HG03135 (cell line): ENCODE measurements at regions not wholly inside any gene's neighbourhood (a gene's known extent, or its start where the extent isn't known, plus 50 kb on each side); places are given as distances from the start of the nearest gene placed in this dataset.
"Not testable (repeated sequence)": the region's sequence is repeated elsewhere in the genome, so short reads cannot be mapped to it uniquely, and the experiment has no call there.

Experiments
- ATAC-seq: cut with Tn5 transposase; IDR thresholded peaks from one replicate; pipeline ENCODE4 v1.9.1; 2021; ENCODE audit warnings: mild to moderate bottlenecking, moderate library complexity; ENCODE audit not compliant: unreplicated experiment

DNA sequence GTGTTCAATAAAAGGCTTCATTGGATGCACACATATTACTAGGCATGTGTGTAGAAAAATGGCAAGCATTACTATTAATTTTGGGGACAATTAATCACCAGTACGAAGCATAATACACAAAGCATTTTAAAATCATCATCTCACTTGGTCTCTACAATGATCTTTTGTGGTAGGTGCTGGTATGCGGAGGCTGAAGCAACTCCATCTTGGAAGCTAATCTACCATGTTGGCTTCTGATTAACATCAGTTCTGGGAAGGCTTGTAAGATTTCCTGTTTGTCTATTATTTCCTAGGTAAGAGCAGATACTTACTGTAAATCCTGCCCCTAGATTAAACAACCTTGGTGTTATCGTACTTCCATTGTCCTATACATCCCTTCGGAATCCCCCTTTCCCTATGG lies 121.7 kb upstream of the RUNX1 start:
- no peak for ATAC-seq

DNA sequence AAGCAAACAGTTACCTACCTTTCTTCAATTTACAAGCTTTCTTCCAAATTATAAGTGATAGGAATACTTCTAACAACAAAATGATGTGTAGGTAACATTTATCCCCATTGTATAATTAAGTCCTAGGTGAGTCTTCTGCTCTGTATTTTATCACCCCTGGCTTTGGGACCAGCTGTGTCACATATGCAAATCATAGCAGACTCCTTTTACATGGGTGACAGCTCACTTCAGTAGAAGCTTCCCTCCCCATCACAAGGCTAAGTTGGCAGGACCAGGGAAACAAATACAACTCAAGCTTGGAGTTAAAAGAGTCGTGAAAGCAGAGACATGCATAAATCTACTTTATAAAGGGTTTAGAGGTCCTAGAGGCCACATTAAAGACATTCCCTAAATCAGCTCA lies 121.1 kb upstream of the RUNX1 start:
- ATAC-seq = no peak

DNA sequence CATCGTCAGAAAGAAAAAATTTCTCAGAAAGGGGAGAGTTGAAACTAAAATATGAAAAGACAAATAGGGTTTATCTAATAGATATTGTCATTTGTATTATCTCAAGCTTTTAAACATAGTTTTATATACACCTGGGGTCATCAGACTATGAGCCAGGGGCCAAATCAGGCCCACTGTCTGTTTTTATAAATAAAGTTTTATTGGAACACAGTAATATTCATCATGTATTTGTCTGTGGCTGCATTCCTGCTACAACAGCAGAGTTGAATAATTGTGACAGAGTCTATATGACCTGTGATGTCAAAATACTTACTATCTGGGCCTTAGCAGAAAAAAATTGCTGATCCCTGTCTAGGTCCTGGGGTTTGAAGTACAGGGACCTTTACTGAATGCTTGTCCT lies 120.5 kb upstream of the RUNX1 start:
- ATAC-seq = no peak

DNA sequence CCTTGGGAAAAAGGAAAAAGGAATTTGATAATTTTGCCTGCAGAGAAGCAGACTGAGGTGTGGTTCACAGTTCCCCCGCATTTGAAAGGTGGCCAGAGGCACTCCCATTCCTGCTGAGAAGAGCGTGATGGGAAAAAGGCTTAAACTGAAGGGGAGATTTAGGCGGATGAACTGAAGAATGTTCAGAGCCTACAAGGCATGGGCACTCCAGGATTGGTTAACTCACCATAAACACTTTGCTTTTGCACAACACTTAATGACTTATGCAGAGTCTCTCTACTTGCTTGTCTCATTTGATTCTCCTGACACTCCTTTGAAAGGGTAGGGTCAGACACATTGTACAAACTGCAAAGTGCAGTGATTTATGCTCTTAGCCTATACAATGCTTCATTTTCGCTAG lies 119.6 kb upstream of the RUNX1 start:
- no peak for ATAC-seq

DNA sequence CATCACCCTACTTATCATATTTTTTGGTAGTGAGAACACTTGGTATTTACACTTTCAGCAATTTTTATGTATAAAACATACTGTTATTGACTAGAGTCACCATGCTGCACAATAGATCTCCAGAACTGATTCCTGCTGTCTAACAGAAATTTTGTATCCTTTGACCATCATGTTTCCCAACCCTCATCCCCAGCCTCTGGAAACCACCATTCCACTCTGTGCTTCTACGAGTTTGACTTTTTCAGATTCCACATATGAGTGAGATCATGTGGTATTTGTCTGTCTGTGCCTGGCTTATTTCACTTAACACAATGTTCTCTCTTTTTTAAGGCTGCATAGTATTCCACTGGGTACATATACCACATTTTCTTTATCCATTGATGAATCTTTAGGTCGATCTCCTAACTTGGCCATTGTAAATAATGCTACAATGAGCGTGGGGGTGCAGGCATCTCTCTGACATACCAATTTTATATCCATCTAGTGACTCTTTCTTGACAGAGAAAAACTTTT lies 115.9 kb upstream of the RUNX1 start:
- ATAC-seq = no peak

DNA sequence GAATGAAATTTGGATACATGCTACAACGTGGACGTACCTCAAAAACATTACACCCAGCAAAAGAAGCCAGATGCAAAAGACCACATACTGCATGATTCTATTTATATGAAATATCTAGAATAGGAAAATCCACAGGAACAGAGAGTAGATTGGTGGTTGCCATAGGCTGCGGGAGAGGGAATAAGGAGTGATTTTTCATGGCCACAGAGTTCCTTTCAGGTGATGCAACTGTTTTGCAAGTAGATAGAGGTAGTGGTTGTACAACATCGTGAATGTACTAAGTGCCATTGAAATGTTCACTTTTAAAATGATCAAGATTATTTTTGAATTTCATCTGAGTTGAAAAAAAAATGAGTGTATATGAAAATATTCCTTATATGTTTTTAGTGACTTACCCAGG lies 115.3 kb upstream of the RUNX1 start:
- ATAC-seq = no peak

DNA sequence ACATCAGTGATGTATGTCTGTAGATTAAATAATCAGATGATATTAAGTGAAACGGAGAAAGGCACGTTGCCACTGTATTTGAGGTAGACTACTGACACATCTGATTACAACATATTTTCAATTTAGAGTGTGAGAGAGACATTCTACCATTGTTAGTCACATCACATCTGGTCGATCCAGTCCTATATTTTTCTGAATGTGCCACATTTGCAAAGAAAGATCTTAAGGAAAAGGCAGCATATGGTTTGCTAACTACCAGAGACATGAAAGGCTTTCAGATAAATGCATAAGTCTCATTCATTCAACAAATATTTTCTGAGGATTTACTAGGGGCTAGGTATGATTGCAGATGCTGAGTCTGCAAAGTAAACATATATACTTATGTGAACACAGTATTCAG lies 114.3 kb upstream of the RUNX1 start:
- ATAC-seq = no peak

DNA sequence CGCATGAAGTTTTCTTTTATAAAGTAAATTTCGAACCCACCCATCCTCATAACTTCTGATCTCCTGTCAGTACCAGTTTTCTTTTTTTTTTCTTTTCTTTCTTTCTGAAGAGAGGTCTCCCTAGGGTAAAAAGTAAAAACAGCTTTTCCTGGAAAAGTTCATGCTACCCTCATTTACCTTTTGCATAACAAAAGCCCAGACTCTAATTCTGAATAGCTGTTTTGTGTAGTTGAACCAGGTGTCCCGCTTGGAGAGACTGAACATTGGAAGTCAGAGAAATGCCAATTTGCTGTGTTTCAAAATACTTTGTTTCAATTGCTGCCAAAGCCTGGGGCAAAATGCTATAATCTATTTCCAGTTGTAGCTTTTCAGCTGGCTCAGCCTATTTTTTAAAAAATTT lies 113.7 kb upstream of the RUNX1 start:
- no peak for ATAC-seq

DNA sequence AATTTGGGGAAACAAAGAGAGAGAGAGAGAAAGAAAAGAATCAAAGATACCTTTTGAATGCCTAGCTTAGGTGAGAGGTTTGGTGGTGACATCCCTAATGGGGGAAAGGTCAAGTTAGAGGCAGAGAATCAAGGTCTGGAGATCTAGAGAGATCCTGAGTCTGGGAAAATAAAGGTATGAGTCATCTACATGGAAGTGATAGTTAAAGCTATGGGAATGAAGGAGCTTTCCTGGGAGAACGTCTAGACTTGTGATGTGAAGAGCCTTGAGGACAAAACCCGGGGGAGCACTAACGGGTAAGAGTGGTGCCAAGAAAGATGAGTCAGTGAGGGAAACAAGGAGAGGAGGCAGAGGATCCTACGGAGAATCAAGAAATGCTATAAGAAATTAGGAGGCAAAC lies 110.8 kb upstream of the RUNX1 start:
- no peak for ATAC-seq

DNA sequence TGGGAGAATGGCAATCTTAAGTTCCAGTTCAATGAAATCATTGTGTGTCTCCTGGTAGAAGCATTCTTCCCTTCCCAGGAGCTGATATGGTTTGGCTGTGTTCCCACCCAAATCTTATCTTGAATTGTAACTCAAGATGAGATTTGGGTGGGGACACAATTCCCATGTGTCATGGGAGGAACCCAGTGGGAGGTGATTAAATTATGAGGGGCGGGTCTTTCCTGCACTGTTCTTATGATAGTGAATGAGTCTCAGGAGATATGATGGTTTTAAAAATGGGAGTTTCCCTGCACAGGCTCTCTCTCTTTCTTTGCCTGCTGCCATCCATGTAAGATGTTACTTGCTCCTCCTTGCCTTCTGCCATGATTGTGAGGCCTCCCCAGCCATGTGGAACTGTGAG lies 108.3 kb upstream of the RUNX1 start:
- not testable (repeated sequence) for ATAC-seq

DNA sequence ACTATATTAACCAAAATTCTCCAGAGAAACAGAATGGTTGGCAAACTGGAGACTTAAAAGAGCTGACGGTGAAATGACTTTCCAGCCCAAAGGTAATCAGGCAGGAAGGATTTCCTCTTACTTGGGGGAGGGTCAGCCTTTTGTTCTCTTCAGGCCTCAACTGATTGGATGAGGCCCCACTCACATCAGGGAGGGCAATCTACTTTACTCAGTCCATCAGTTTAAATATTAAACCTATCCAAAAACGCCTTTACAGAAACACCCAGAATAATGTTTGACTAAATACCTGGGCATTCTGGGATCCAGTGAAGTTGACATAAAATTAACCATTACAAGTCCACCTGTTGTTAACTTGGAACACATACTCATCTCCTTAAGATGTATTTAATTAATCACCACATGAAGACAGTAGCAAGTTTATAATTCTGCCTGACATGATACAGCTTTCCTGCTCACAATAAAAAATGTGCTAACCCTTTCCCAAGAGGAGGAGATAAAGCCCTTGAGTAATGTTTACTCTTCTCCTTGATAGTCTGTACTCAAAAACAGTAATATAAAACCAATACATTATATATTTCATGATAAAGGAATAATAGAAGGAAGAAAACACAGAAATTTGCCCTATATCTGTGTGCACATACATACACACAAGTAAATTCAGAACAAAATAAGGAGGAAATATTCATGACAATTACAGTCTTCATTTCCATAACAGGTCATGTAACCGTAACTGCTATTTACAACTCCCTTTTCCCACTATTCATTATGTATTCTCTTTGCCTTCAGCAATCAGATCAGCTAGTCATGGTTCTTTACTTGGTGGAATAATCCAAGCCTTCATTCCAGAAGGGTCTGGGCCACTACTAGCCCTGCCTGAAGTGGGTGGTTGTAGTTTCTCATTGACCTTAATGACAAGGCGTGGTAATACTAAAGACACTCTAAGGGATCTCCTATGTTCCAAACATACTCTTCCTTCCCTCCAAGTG lies 107.5 kb upstream of the RUNX1 start:
- no peak for ATAC-seq

DNA sequence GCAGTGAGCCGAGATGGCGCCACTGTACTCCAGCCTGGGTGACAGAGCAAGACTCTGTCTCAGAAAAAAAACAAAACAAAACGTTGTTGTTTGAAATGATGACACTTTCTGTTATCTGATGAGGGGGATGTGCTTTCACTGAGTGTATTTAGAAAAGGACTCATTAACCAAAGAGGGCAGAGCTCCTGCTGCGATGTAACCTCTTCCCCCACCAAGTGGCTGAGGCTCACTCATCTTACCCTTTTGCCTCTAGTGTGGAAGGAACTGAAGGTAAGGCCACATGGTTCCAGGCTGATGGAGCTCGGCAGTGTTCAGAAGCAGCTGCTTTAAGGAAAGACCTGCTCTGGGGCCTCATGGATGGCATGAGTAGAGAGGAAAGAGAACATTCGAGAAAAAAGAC lies 105.7 kb upstream of the RUNX1 start:
- no peak for ATAC-seq

DNA sequence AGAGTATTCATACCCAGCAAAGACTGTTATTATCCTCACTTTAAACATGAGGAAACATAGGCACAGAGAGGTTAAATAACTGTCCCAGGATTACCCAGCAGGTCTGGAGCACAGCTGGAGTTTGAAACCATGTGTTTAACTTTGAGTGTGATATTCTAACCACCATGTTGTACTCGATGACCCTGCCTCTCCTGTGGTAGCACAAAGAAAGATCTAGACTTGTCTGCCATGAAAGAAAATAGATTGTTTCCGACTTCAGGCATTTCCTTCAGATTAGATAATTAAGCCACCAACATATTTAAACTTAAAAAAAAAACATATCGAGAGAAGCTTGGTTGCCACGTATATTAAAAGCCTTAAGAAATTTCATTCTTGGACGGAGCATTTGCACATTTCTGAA lies 104.6 kb upstream of the RUNX1 start:
- ATAC-seq = no peak

DNA sequence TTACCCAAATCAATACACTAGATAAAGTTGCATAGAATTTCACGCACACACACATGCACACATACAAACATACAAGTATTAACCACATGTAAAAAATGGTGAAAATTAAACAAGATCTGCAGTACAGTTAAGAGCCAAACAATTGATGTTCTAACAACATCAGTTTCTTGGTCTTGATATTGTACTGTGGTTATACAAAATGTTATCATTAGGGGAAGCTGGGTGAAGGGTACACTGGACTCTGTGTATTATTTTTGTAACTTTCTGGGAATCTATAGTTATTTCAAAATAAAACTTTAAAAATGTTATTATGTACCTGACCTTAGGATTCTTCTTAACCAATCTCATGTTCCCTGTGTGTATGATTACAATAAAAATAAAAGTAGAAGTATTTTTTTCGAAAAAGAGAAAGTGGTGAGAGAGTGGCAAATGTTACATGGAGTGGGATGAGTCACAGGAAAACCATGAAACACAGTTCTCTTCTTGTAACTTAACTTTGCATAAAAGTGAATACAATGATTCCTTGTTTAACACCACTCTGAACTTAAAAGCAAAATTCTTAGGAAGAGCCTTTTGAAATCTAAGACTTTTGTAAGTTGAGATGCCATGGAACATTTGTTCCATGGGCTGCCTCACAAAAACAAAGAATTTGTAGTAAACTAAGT lies 101.6 kb upstream of the RUNX1 start:
- no peak for ATAC-seq

DNA sequence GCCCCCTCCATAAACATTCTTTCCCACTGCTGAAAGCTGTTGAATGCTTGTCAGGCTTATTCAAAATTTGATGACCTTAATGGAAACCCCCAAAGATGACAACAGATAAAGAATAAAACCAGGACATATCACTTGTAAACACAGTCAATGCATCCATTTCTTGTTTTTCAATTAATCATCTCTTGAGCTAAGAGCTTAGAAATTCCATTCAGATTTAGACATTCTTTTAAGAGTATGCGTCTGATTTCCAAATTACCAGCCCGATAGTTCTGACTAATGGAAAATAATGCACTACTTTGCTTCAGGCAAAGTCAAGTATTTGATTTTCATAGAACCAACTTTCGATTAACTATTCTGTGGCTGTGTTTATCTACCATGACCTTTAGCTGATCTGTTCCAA lies 100.6 kb upstream of the RUNX1 start:
- ATAC-seq = no peak

DNA sequence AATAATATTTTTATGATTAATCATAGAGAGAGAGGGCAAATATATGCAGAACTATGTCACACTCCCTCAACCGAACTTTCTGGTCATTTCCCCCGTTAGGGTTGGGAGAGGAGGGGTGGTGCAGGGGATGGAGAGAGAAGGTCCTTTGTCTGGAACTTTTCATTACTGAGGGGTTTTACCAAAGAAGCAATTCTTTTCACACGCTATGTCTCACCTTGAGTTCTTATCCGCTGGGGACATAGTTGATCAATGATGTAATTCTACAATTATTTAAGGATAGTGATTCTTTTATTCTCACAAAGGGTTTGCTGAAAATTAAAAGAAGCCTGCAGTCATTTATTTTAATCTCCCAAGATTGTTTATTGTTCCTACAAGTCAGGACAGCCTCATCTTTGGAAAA lies 98.3 kb upstream of the RUNX1 start:
- ATAC-seq = no peak

DNA sequence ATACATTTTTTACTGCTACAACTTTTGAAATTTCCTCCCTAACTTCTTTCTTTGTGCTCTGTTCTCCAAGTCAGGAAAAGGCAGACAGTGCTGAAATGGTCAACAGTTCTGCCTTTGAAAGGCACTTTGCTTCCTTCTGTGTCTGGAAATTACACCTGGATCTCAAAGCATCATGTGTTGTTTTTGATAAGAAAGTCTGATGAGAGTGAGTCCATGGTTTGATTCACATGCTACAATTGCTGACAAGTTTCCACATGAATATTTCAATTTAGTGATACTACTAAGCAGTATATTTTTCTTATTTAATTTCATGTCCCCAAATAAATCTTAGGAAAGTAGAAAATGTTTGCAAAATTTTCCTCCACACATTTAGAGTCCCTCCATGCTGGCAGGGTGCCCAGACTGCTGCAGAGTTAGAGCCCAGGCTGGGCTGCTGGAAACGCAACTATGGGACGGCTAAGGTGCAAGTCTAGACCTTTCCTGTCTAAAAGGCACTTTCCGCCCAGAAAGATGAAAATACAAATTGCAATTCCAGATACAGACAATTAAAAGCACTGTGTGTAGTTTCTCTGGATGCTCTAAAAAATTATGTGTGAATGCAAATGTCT lies 96.6 kb upstream of the RUNX1 start:
- no peak for ATAC-seq

DNA sequence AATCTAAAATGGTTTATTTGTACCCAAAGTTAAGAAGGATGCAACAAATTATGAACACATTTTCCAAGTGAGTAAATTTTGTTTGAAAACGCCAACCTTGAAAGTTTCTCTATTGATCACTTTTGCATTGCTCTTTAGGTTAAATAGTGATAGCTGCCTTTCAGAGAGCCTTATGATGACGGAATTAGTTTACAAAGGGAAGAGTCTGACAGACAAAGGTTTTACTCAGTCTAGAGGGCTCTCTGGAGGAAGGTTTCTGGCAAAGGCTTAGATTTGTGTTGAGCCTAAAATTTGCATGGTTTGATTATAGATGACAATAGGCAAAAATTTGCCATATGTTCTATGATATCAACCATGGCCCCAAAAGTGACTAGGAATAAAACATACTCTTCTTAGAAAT lies 95.9 kb upstream of the RUNX1 start:
- no peak for ATAC-seq

DNA sequence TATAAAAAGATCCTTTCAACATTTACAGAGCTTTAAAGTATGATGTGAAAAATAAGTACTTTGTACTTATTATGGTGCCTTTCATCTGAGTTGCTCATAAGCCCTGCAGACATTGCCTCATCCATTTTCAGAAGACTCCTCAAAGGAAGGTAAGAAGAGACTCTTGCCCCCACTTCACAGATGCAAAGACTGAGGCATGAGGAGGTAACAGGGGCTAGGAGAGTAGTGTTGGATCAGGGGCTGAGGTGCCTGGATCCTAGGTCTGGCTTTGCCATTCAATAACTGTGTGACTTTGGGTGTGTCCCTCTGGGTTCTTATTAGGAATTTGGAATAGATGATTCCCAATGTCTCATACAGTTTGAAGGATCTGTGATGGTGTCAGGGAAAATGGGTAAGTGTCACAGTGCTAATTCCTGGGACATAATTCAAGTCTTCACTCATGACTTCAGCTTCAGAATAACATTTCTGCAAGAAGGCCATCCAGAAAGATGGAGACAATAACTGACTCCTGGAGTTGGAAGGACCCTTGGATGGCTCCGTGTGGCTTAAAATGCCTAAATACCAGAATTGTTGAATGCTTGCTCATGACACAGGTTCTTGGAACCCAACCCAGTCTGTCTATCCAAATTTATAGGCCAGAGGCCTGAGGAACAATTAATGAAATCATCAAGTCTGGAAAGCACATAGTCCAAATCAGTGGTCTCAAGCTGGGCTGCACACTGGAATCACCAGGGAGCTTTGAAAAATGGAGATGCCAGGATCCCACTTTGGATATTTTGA lies 93.1 kb upstream of the RUNX1 start:
- ATAC-seq = no peak

DNA sequence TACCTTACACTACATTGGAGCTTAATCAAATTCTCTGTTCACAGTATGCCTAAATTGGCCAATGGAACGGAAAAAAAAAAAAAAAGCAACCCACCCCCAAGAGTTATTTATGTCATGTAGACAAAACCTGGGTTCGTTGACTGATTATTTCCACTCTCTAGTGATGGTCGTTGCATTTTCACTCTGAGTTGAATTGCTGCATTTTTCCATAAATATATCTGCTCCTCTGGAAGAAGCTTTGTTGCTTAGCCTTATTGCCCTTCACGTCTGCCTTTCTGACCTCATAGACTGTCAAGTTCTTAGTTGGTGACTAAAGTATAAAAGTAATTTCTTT lies 90.2 kb upstream of the RUNX1 start:
- ATAC-seq = no peak
